SU-DHL-6 (cell line): ENCODE measurements at regions not wholly inside any gene's neighbourhood (a gene's known extent, or its start where the extent isn't known, plus 50 kb on each side); places are given as distances from the start of the nearest gene placed in this dataset.

Experiments
- H2AFZ ChIP-seq: fragments of 200-600 bp; sonication (generic); 2 replicates; pipeline ENCODE4 v1.6.1; 2014; ENCODE audit warnings: low read depth, mild to moderate bottlenecking, moderate library complexity, mixed read lengths, antibody characterized with exemption, low read length; ENCODE audit not compliant: severe bottlenecking
- H3F3A ChIP-seq: fragments of 200-600 bp; shearing (Covaris generic); 2 replicates; pipeline ENCODE4 v1.6.0; 2016; ENCODE audit warnings: antibody characterized with exemption, mild to moderate bottlenecking; ENCODE audit not compliant: insufficient read depth
- H3K27ac ChIP-seq: fragments of 200-600 bp; sonication (generic); 2 replicates; pipeline ENCODE4 v1.5.1; 2016; ENCODE audit warnings: low read depth, mild to moderate bottlenecking, low read length, moderate library complexity, mixed read lengths
- H3K27me3 ChIP-seq: fragments of 200-600 bp; sonication (generic), shearing (Covaris generic); 2 replicates; pipeline ENCODE4 v1.6.0; 2014; ENCODE audit warnings: mild to moderate bottlenecking, low read length
- H3K36me3 ChIP-seq: fragments of 200-600 bp; sonication (generic); 2 replicates; pipeline ENCODE4 v1.6.1; 2014; ENCODE audit warnings: mild to moderate bottlenecking, low read length, mixed read lengths
- H3K4me2 ChIP-seq: fragments of 300-600, 200-600 bp; shearing (Covaris generic), sonication (generic); 2 replicates; pipeline ENCODE4 v1.6.0; 2014; ENCODE audit warnings: low read length, low read depth, mild to moderate bottlenecking; ENCODE audit not compliant: poor library complexity, severe bottlenecking
- H3K4me3 ChIP-seq: fragments of 200-600 bp; sonication (generic); 2 replicates; pipeline ENCODE4 v1.5.1; 2014; ENCODE audit warnings: antibody characterized with exemption, low read length, mild to moderate bottlenecking, mixed read lengths; ENCODE audit not compliant: insufficient read depth, poor library complexity, severe bottlenecking
- H3K79me2 ChIP-seq: fragments of 200-600 bp; sonication (generic); 2 replicates; pipeline ENCODE4 v1.6.1; 2014; ENCODE audit warnings: mild to moderate bottlenecking, low read length, moderate library complexity; ENCODE audit not compliant: insufficient read depth
- H3K9ac ChIP-seq: fragments of 200-600 bp; sonication (generic); 2 replicates; pipeline ENCODE4 v1.7.0; 2014; ENCODE audit warnings: mild to moderate bottlenecking, low read length
- H3K9me2 ChIP-seq: fragments of 200-600 bp; sonication (generic); replicated peaks from 2 replicates; pipeline ENCODE4 v1.6.1; 2014; ENCODE audit warnings: low read length; ENCODE audit not compliant: insufficient read depth
- H3K9me3 ChIP-seq: fragments of 200-600 bp; sonication (generic); 2 replicates; pipeline ENCODE4 v1.6.1; 2014; ENCODE audit warnings: low read length, mixed read lengths; ENCODE audit not compliant: insufficient read depth
- H4K20me1 ChIP-seq: fragments of 200-600 bp; sonication (generic); 2 replicates; pipeline ENCODE4 v1.6.1; 2014; ENCODE audit warnings: low read depth, mild to moderate bottlenecking, antibody characterized with exemption, low read length, moderate library complexity, mixed read lengths
- CTCF ChIP-seq: fragments of 200-600 bp; sonication (generic); IDR thresholded peaks from one replicate; pipeline ENCODE4 v1.5.1; 2017; ENCODE audit warnings: antibody characterized with exemption, mild to moderate bottlenecking, low read length, moderate library complexity; ENCODE audit not compliant: insufficient read depth, poor library complexity, severe bottlenecking
- EZH2phosphoT487 ChIP-seq: fragments of 200-600 bp; sonication (generic), shearing (Covaris generic); conservative IDR thresholded peaks from 2 replicates; pipeline ENCODE4 v1.6.1; 2018; ENCODE audit warnings: mild to moderate bottlenecking, antibody characterized with exemption, low read length, moderate library complexity, mixed read lengths

- no peak overlapping the region for H3K27ac ChIP-seq
- H3F3A ChIP-seq = no peaks in the 10 kb centered on the region
- H3K36me3 ChIP-seq = no peaks in the 10 kb centered on the region
- no peaks in the 10 kb centered on the region for H3K27me3 ChIP-seq
- no peak overlapping the region for H2AFZ ChIP-seq
- H4K20me1 ChIP-seq = no peaks in the 10 kb centered on the region
- no peak overlapping the region for H3K4me2 ChIP-seq
- no peaks in the 10 kb centered on the region for H3K79me2 ChIP-seq
- H3K9me2 ChIP-seq = no peaks in the 10 kb centered on the region
- H3K9me3 ChIP-seq = no peaks in the 10 kb centered on the region
- no peak for TF ChIP-seq EZH2phosphoT487
- TF ChIP-seq CTCF = no peak
- H3K4me3 ChIP-seq = no peak overlapping the region
- no peak overlapping the region for H3K9ac ChIP-seq
Observed at GRCh38 chr4:54169176-54169575, 59.9 kb upstream of the PDGFRA start.

DNA sequence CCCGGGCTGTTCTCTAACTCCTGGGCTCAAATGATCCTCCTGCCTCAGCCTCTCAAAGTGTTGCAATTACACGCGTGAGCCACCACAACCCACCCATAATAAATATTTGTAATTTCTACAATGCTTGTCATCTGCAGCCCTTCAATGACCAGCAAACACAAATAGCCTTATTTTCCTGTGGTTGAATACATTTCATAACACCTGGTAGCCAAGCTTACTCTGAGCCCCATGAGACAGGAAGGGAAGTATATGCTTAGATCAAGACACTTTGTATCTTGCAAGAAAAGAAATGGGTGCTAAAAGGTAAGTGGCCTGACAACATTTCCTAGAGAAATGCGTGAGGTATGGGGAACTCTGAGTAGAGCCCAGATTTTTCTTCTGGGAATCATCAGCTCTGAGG, 56.9 kb upstream of the PDGFRA start:
- no peaks in the 10 kb centered on the region for H3K36me3 ChIP-seq
- H3F3A ChIP-seq = no peaks in the 10 kb centered on the region
- no peaks in the 10 kb centered on the region for H4K20me1 ChIP-seq
- TF ChIP-seq CTCF = no peak
- TF ChIP-seq EZH2phosphoT487 = no peak
- H3K27me3 ChIP-seq = no peaks in the 10 kb centered on the region
- peak overlapping the region; percentile 39 for H3K4me2 ChIP-seq
- H3K4me3 ChIP-seq = no peak overlapping the region
- H3K9ac ChIP-seq = no peak overlapping the region
- no peaks in the 10 kb centered on the region for H3K79me2 ChIP-seq
- H3K9me2 ChIP-seq = no peaks in the 10 kb centered on the region
- H3K27ac ChIP-seq = peak overlapping the region; percentile 63
- H3K9me3 ChIP-seq = no peaks in the 10 kb centered on the region
- H2AFZ ChIP-seq = no peak overlapping the region

- no peaks in the 10 kb centered on the region for H4K20me1 ChIP-seq
- H3K9ac ChIP-seq = no peak overlapping the region
- H3F3A ChIP-seq = no peaks in the 10 kb centered on the region
- no peak overlapping the region for H2AFZ ChIP-seq
- H3K79me2 ChIP-seq = no peaks in the 10 kb centered on the region
- H3K4me3 ChIP-seq = no peak overlapping the region
- no peaks in the 10 kb centered on the region for H3K9me3 ChIP-seq
- no peaks in the 10 kb centered on the region for H3K9me2 ChIP-seq
- no peaks in the 10 kb centered on the region for H3K27me3 ChIP-seq
- H3K27ac ChIP-seq = peak overlapping the region; percentile 40; the same call in 1 of the 2 replicates
- H3K4me2 ChIP-seq = peak overlapping the region; percentile 10
- H3K36me3 ChIP-seq = no peaks in the 10 kb centered on the region
- TF ChIP-seq EZH2phosphoT487 (no peak), CTCF (no peak)
Observed at GRCh38 chr4:54173281-54173912, 55.7 kb upstream of the PDGFRA start.
